HK-2 (cell line): ENCODE measurements at regions not wholly inside any gene's neighbourhood (a gene's known extent, or its start where the extent isn't known, plus 50 kb on each side); places are given as distances from the start of the nearest gene placed in this dataset.

Source experiments
- DNase-seq: peaks from one replicate; pipeline ENCODE4 v3.0.0-alpha.2; 2018; ENCODE audit not compliant: unreplicated experiment

GRCh38 chrX:39214387-39215126 is 413.3 kb downstream of the MID1IP1 start:
- DNase-seq, result no peak

- DNase-seq, result no peak
Measured at GRCh38 chrX:39220952-39221351, 419.7 kb downstream of the MID1IP1 start.

GRCh38 chrX:39222346-39223113 is 421.3 kb downstream of the MID1IP1 start:
- DNase-seq, result no peak

DNA sequence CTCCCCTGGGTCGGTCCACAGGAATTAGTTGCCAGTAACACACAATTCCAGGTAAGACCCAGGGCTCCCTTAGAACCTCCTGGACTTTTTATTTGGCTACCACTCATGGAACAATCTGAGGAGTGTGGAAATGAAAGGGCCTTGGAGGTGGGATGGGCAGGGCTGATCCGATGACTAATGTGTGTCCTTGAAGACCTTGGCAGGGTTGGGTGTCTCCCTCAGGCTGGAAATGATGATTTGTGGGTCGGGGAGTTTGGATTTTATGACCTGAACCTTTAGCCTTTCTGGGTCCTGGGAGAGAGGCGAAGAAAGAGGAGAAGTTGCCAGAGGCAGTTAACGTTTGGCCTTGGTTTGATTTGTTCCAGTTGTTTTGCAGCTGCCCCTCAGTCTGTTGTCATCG is 425.0 kb downstream of the MID1IP1 start:
- DNase-seq, result no peak

- DNase-seq, result no peak
Measured at GRCh38 chrX:39227371-39227770, 426.1 kb downstream of the MID1IP1 start.

- DNase-seq, result no peak
Measured at GRCh38 chrX:39238006-39238405, 436.7 kb downstream of the MID1IP1 start.

DNA sequence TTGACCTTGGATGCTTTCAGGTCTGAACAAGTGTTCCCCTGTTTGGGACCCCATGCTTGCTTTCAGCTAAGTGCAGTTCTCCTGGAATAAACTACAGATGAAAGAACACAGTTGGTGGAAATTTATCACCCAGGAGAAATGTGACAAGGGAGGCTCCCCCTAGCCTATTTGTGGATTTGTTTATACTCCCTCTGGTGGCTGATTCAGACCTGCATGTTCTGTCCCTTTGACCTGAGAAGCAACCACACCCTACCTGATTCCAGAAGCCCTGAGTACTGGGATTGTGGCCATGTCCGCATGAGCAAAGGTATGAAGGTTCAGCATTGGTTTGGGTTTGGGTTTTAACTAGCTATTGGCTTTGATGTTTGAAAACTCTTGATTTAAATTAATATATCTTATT is 440.9 kb downstream of the MID1IP1 start:
- no peak for DNase-seq

GRCh38 chrX:39244147-39244546 is 442.9 kb downstream of the MID1IP1 start:
- DNase-seq, result no peak

GRCh38 chrX:39245024-39245423 is 443.8 kb downstream of the MID1IP1 start:
- DNase-seq, result no peak

GRCh38 chrX:39247536-39247935 is 446.3 kb downstream of the MID1IP1 start:
- no peak for DNase-seq

- no peak for DNase-seq
Measured at GRCh38 chrX:39248330-39248729, 447.1 kb downstream of the MID1IP1 start.

DNA sequence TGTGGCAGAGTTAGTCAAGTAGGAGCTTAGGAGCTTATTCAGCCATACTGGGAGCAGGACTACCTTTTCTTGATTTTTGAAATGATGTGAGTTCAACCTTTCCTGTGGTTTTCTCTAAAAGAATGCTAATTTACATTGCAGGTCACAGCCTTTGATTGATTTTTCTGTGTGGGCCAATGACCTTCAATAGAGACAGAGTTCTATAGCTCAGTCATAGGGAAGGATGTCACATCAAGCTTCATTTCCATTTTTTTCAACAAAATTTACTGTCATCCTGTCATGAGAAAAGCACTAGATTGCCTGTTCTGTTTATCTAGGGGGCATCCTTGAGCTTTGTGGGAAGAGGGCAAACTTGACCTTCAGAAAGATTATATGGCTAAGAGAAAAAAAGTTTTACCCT is 448.7 kb downstream of the MID1IP1 start:
- DNase-seq, result no peak

DNA sequence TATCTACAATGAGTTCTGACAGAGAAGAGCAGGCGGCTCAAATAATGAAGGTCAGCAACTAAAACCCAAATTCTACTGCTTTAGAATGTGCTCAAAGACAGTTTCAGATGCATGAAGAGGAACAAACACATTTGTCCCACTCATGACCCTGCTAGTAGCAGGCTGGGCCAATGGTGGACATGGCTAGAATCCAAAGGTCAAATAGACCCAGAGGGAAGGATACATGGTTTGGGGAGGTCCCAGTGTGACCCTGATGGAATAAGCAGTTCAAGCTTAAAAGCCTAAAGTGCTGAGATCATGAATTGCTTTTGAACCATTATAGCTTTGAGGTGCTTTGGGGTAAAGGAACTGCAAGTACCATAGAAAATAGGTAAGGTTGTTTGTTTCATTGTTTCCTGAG is 450.7 kb downstream of the MID1IP1 start:
- no peak for DNase-seq

DNA sequence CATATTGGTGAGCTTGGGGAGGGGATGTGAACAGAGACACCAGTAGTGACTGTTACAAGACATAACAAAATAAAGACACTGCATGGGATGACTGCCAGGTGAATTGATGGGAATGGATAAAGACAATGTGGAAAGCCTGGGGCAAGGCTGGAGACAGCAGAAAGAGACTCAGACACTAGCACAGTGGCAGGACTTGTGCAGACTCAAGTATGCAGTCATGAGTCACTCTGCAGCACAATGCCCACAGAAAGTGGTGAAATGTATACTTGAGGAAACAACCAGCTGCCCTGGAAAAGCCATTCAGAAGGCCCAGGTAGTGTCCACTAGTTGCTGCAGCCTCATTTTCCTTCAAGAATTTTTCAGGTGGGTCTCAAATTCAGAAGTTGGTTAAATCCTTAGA is 452.3 kb downstream of the MID1IP1 start:
- DNase-seq, result no peak

GRCh38 chrX:39258331-39258730 is 457.1 kb downstream of the MID1IP1 start:
- no peak for DNase-seq

DNA sequence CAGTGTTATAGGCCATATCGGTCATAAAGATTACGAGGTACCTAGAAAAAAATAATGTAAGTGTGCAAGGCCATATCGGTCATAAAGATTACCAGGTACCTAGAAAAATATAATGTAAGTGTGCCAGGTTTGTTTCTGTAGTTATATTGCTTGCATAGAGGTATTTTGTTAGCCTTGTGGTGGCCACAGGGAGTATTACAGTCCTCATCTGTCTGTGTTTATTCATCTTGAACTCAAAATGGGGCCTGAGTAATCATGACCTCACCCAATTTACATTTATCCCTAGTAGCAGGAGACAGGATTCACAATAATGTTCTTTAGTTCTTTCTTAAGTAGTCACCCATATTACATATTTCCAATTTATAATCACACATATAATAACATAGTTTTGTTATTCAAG is 459.7 kb downstream of the MID1IP1 start:
- DNase-seq, result no peak

- DNase-seq, result peak; percentile 6
Measured at GRCh38 chrX:39261446-39262147, 460.3 kb downstream of the MID1IP1 start.

DNA sequence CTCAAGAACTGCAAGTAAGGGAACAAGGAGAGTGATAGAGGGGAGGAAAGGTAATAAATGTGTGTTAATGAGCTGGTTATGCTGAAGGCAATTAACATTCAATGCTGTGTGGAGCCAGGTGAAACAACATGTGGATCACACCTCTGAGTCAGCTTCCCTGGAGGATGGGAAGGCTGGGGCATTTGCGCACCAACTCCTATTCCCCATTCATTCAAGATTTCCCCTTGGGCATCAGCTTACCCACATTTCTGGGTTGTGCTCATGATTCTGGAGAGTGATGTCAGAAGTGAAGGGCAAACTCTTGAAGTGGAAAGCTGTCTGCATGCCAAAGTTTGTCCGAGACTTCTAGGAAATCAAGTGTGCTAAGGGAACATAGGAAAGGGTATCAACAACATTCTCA is 461.4 kb downstream of the MID1IP1 start:
- no peak for DNase-seq

DNA sequence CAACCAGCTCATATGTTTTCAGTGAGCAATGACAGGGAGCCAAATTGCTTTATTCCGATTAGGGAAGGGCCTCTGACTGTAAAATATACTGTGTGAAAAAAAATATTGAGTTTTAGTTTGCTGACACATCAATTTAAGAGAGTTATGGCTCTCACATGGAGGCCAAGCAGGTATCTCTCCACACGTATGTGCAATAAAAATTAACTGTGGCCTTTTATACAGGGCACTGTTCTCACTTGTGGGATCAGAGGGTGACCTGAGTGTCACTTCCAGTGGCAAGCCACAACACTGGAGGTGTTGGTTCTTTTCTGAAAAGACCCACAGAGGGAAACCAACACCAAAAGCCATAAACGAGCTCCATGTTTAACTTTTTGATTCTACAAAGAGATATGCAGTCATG is 462.8 kb downstream of the MID1IP1 start:
- no peak for DNase-seq

DNA sequence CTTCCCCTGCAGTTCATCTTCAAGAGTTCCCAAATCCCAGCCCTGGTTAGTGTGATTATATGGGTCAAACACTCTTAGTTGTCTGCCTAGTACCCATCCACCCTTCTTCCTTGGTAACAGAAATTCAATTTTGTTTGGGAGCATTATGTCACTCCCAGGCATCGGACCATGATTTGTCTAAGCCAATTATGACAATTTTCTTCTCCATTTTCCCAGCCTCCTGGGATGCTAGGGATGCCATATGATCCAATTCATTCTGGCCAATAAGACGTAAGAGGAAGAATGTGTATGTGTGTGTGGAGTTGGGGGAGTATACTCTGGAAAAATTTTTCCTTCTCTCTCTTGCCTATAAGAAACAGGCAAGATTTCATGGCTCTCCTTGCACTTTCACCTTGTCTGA is 465.9 kb downstream of the MID1IP1 start:
- DNase-seq, result no peak

- DNase-seq, result no peak
Measured at GRCh38 chrX:39268207-39268606, 466.9 kb downstream of the MID1IP1 start.

- DNase-seq, result no peak
Measured at GRCh38 chrX:39275500-39276068, 474.3 kb downstream of the MID1IP1 start.
